ENCODE measurements at regions not wholly inside any gene's neighbourhood (a gene's known extent, or its start where the extent isn't known, plus 50 kb on each side); places are given as distances from the start of the nearest gene placed in this dataset.

GRCh38 chr11:88428959-88429358 is 91.4 kb upstream of the CTSC start:
- TF ChIP-seq POLR2A (IDR thresholded peaks at IDR 0.05; ENCODE audit: low read depth) = no peak
- TF ChIP-seq, protein P1, sequence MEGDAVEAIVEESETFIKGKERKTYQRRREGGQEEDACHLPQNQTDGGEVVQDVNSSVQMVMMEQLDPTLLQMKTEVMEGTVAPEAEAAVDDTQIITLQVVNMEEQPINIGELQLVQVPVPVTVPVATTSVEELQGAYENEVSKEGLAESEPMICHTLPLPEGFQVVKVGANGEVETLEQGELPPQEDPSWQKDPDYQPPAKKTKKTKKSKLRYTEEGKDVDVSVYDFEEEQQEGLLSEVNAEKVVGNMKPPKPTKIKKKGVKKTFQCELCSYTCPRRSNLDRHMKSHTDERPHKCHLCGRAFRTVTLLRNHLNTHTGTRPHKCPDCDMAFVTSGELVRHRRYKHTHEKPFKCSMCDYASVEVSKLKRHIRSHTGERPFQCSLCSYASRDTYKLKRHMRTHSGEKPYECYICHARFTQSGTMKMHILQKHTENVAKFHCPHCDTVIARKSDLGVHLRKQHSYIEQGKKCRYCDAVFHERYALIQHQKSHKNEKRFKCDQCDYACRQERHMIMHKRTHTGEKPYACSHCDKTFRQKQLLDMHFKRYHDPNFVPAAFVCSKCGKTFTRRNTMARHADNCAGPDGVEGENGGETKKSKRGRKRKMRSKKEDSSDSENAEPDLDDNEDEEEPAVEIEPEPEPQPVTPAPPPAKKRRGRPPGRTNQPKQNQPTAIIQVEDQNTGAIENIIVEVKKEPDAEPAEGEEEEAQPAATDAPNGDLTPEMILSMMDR (IDR thresholded peaks at IDR 0.05) = no peak
- TF ChIP-seq EP300 (IDR thresholded peaks at IDR 0.05) = no peak

Data from esophagus muscularis mucosa (tissue), 4 donors.